GM12875 (cell line): ENCODE measurements at regions not wholly inside any gene's neighbourhood (a gene's known extent, or its start where the extent isn't known, plus 50 kb on each side); places are given as distances from the start of the nearest gene placed in this dataset.

Experiments used
- H3K4me3 ChIP-seq: one replicate; pipeline ENCODE4 v1.5.1; 2011; ENCODE audit warnings: low read depth, low read length, control low read depth
- CTCF ChIP-seq: IDR thresholded peaks from 2 replicates; pipeline ENCODE4 v1.5.1; 2011; ENCODE audit warnings: low read depth, mild to moderate bottlenecking, control low read depth, inconsistent platforms, low read length, moderate library complexity, borderline replicate concordance; ENCODE audit not compliant: insufficient read depth

- no peak overlapping the region for H3K4me3 ChIP-seq
- TF ChIP-seq CTCF: no peak
Observed at GRCh38 chr3:34872406-34872805, 766.9 kb upstream of the ARPP21 start.

DNA sequence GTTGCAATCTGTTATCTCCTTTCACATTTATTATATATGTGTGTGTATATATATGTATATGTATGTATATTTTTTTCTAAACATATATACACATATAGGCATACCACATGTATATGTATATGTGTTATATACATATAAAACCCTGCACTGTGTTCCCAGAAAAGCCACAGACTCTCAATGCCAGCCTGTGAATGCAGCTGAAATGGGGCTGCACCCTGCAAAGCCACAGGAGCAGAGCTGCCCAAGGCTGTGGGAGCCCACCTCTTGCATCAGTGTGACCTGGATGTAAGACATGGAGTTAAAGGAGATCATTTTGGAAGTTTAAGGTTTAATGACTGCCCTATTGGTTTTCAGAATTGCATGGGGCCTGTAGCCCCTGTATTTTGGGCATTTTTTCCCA is 762.3 kb upstream of the ARPP21 start:
- H3K4me3 ChIP-seq: no peak overlapping the region
- TF ChIP-seq CTCF: no peak

GRCh38 chr3:34878488-34878887 is 760.8 kb upstream of the ARPP21 start:
- no peak overlapping the region for H3K4me3 ChIP-seq
- no peak for TF ChIP-seq CTCF

GRCh38 chr3:34881026-34881425 is 758.3 kb upstream of the ARPP21 start:
- TF ChIP-seq CTCF: no peak
- H3K4me3 ChIP-seq: no peak overlapping the region

DNA sequence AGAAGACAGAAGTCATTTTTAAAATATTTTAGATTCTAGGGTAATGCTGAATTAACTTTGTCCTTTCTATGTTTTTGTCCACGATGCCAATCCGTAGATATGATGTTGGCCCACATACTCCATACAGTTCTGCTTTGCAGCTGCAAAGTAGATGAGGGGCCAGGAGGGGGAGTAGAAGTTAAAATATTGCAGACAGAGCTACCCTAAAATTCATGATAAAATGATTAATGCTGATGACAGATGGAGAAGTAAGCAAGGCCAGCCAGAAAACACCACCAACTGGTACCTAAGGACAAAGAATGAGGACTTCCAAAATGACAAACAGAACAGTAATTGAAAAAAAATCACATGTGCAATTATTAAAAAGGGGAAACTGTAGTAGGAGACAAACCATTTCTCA is 756.6 kb upstream of the ARPP21 start:
- TF ChIP-seq CTCF: no peak
- H3K4me3 ChIP-seq: no peak overlapping the region

- H3K4me3 ChIP-seq: no peak overlapping the region
- TF ChIP-seq CTCF: no peak
Observed at GRCh38 chr3:34884007-34884406, 755.3 kb upstream of the ARPP21 start.

GRCh38 chr3:34886443-34886842 is 752.9 kb upstream of the ARPP21 start:
- H3K4me3 ChIP-seq: no peak overlapping the region
- no peak for TF ChIP-seq CTCF
